GM23338 (cell line): ENCODE measurements at regions not wholly inside any gene's neighbourhood (a gene's known extent, or its start where the extent isn't known, plus 50 kb on each side); places are given as distances from the start of the nearest gene placed in this dataset.

ENCODE experiments used
- EZH2 ChIP-seq: fragments of 200-600 bp; sonication (generic); IDR thresholded peaks from one replicate; pipeline ENCODE4 v1.8.0; 2017; ENCODE audit warnings: antibody characterized with exemption, mild to moderate bottlenecking, low read depth; ENCODE audit not compliant: unreplicated experiment
- JUNB ChIP-seq: IDR thresholded peaks from one replicate; pipeline ENCODE4 v1.6.1; 2016; ENCODE audit warnings: antibody characterized with exemption; ENCODE audit not compliant: unreplicated experiment
- POLR2AphosphoS5 ChIP-seq: IDR thresholded peaks from 2 replicates; pipeline ENCODE4 v1.6.1; 2016; ENCODE audit warnings: antibody characterized with exemption, low read depth
- TF ChIP-seq, protein P1 (sequence below), 2 experiments: fragments of 200-600 bp in 1 of 2; sonication (generic) in 1 of 2; conservative IDR thresholded peaks; 2 replicates each; pipeline versions ENCODE4 v1.5.1 to v1.6.1; 2016 to 2017; ENCODE audit warnings: antibody characterized with exemption in 2 of 2, low read depth in 2 of 2, mild to moderate bottlenecking in 2 of 2, moderate library complexity in 1 of 2

DNA sequence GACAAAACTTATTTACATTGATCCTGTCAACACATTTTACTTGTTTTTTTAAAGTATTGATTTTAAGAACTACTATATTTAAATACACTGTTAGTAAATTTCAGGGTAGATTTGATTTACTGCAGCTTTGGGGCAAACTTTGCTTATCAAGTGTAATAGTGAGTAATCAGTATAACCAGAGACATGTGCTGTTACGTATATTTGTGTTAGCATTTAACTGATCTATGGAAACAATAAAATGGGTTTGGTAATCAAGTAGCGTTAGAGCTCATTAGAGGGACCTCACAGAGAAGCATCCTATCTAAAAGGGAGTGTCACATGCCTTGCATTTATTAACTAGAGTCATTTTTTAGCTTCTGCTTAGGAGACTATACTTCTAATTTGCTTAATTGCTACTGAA is 131.5 kb upstream of the ALCAM start:
- TF ChIP-seq, protein P1, sequence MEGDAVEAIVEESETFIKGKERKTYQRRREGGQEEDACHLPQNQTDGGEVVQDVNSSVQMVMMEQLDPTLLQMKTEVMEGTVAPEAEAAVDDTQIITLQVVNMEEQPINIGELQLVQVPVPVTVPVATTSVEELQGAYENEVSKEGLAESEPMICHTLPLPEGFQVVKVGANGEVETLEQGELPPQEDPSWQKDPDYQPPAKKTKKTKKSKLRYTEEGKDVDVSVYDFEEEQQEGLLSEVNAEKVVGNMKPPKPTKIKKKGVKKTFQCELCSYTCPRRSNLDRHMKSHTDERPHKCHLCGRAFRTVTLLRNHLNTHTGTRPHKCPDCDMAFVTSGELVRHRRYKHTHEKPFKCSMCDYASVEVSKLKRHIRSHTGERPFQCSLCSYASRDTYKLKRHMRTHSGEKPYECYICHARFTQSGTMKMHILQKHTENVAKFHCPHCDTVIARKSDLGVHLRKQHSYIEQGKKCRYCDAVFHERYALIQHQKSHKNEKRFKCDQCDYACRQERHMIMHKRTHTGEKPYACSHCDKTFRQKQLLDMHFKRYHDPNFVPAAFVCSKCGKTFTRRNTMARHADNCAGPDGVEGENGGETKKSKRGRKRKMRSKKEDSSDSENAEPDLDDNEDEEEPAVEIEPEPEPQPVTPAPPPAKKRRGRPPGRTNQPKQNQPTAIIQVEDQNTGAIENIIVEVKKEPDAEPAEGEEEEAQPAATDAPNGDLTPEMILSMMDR (conservative IDR thresholded peaks at IDR 0.05; ENCODE audit: low read depth in 2 of 2): no peak
- TF ChIP-seq POLR2AphosphoS5 (no peak), JUNB (no peak), EZH2 (no peak)
